A204.1 (cell line): ENCODE measurements at regions not wholly inside any gene's neighbourhood (a gene's known extent, or its start where the extent isn't known, plus 50 kb on each side); places are given as distances from the start of the nearest gene placed in this dataset.
"Not testable (repeated sequence)": the region's sequence is repeated elsewhere in the genome, so short reads cannot be mapped to it uniquely, and the experiment has no call there.

ENCODE experiments used
- FAIRE-seq: peaks from 2 replicates; lab custom pipeline; 2012; peaks lifted over from hg19 to GRCh38; lab: Jason Lieb, UNC

DNA sequence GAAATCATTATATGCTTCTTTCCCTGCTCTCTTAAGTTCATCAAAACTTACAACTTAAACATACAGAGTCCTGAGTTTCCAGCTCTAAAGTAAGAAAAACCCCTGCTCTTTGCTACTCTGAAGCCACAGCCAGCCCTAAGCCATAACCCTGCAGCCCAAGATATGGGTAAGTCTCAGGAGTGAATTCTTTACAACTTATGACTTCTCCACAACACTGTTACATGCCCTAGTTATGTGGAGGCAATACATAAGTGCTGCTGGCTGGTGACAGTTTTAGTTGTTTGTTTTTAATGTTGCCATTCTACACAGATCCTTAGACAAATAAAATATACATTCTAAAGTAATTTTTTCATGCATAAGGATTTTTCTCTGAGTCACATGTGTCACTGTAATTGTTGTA lies 100.2 kb downstream of the FBXO8 start:
- FAIRE-seq, result no peak

GRCh38 chr4:174181827-174182226 lies 101.6 kb downstream of the FBXO8 start:
- no peak for FAIRE-seq

GRCh38 chr4:174177536-174177935 lies 105.9 kb downstream of the FBXO8 start:
- no peak for FAIRE-seq

DNA sequence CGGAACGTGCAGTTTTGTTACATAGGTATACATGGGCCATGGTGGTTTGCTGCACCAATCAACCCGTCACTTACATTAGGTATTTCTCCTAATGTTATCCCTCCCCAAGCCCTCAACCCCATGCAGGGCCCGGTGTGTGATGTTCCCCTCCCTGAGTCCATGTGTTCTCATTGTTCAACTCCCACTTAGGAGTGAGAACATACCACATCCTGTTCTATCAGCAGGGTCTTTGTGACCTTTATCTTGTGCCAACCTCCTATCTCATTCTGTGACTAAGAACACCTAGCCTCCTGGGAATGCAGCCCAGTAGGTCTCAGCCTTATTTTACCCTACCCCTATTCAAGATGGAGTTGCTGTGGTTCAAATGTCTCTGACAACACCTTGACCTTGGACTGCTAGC lies 107.6 kb downstream of the FBXO8 start:
- not testable (repeated sequence) for FAIRE-seq

DNA sequence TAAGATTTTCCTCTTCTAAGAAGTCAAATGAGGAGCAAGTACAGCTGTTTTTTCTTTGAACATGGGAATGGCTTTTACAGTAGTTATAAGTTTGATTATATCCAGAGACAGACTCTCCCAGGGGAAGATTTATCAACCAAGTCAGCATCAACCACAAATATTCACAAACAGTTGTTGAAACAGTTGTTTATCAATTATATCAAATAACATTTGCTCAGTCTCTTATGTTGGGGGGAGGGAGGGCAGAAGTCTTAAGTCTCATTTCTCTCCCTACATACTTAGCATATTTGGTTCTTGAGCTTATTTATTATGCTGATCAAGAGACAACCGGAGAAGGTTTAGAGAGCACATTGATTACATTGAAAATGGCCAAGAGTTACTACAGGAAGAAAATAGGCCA lies 110.1 kb downstream of the FBXO8 start:
- FAIRE-seq, result no peak

DNA sequence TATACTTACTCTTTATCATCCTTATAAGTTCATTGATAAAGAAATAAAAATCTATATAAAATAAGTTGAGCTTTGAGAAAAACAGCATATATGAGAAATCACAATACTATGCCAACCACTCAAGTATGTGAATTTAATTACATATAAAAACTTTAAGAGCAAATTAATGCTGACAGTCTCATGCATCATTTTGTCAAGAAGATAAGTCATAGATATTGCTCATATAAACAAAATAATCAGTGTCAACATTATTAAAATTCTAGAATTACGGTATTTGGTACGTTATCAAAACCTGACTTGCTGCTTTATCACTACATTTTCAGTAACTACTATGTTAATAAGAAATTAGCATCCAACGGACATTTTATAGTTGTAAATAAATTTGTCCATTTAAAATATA lies 111.2 kb downstream of the FBXO8 start:
- FAIRE-seq, result peak; percentile 72

DNA sequence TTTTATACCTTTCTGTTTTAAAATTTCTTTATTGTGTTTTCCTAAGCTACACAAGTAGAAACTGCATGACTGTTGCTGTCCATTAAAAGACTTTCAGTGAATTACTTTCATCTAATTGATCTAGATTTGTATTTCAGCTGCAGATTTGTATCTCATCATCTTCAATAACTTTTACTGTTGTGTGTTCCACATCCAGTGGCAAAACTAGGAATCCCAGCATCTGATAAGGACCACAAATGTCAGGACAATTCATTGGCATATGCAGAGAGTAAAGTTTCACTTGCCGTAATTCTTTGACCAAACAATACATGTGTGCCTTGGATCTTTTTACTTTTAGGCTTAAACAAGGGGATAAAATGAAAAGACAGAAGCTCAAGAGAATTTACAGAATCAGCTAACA lies 112.6 kb downstream of the FBXO8 start:
- no peak for FAIRE-seq

DNA sequence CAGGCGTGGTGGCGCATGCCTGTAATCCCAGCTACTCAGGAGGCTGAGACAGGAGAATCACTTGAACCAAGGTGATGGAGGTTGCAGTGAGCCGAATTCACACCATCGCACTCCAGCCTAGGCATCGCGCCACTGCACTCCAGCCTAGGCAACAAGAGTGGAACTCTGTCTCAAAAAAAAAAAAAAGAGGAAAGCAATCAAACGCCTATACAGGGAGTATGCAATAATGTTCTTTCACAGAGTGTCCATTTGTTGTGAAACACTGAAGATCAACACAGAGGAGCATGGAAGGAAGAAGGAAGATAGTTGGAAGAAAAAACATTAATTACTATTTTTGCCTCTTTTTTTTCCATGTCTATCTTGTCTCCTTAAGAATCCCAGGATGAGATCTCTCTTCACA lies 113.4 kb downstream of the FBXO8 start:
- no peak for FAIRE-seq

GRCh38 chr4:174157106-174157607 lies 126.3 kb downstream of the FBXO8 start:
- FAIRE-seq, result no peak

GRCh38 chr4:174156239-174156826 lies 127.1 kb downstream of the FBXO8 start:
- FAIRE-seq, result peak; percentile 99

GRCh38 chr4:174154215-174154854 lies 129.1 kb downstream of the FBXO8 start:
- peak; percentile 99 for FAIRE-seq

DNA sequence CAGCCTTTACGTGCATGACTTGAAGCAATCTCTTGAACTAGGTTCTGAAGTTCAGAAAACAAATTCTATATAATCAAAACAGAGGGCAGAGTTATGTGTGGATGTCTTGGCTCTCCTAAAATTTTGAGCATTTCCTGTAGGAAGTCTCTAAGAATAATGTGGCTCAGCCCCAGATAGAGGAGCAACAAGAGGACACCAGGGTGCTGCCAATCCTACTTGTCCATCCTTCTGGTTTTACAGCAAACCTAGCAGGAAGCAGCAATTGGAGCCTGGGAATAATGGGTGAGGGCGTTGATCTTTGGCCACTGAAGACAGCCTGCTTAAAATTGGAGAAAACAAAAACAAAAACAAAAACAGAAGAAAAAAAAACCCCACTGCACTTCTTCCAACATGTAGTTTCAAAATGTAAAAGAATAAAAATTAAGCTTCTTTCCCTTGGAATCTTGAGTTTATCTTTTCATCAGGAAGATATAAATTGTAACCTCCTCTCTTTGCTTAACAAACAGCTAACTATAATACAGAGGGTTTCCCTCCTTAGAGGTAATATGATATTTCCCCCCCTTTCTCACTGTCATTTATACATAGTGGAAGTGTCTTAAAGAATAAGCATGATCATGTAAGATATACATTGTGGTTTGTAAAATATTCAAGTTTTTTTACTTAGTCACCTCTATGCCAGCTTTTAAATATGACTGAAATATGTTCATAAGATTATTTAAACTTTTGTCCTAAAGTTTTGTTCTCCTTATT lies 130.6 kb downstream of the FBXO8 start:
- no peak for FAIRE-seq

- FAIRE-seq, result peak; percentile 73
Measured at GRCh38 chr4:174147863-174148262, 135.6 kb downstream of the FBXO8 start.

DNA sequence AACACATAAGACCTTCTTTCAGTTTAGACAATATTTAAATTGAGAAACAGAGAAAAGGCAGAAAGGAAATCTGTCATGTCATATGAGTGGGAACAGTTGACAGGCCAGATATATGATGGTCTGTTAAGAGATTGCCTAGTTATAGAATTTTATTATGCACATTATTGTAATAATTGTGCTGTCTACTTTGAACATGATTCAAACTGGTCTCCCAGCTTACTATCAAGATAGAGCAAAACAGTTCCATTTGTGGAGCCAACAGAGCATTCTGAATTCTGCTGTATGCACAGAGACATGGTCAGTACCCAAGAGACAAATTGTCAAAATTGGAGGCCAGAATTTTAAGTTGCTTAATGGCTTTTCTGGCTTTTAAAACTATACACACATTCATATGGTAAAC lies 139.4 kb downstream of the FBXO8 start:
- FAIRE-seq, result no peak

DNA sequence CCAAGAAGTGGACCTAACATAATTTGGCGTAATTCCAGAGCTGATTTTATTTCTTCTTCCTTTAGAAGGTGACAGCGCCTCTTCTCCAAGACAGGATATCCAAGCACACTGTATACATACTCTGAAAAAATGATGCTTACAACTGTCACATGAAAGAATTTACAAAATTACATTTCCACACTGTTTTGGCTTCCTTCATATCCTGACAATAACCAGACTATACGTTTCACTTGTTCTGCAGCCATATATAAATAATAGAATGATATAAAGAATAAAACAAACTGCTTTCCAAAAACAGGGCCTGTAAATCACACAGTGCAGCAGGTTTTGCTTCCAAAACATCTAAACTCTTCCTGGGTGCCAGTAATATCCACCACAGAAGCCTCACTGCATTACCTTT lies 141.6 kb downstream of the FBXO8 start:
- no peak for FAIRE-seq

- FAIRE-seq, result no peak
Measured at GRCh38 chr4:174138616-174139015, 144.9 kb downstream of the FBXO8 start.

- no peak for FAIRE-seq
Measured at GRCh38 chr4:174137698-174138097, 145.8 kb downstream of the FBXO8 start.

DNA sequence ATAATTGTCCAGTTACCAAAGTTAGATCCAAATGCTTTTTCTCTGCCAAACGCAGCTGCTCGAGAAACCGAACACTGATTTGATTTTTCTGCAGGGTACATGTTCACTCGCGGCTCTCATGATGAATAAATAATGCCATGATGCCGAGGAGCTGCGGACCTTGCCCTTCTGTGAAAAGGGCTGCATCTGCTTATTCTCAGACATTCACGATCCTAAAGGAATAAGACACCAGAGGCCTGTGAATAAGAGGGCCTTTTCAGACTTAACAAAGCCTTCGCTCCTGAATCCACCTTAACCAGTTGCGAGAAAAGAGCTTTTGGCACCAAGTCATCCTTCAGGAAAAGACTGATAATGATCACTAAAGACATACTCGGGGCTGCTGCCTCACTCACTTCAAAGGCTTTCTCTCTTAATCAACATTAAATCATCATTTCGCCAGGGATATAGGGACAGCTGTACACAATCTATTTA lies 147.5 kb downstream of the FBXO8 start:
- no peak for FAIRE-seq

GRCh38 chr4:174135530-174135929 lies 147.9 kb downstream of the FBXO8 start:
- peak; percentile 87 for FAIRE-seq

DNA sequence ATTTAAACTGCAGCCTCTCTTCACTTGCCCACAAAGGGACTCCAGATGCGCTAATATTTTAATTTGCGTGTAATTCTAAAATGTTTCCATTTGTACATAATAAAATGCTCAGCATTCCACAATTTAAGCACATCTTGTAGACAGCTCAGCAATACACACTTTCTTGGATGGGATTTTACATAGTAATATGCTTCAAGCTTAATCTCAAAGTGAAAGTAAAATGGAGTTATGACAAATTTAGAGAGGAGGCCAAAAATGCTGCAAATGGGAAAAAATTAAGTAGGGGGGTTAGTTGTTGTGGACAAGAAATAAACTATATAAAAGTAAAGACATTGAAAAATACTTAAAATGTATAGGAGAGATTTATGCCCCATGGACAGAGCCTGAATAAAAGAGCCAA lies 149.1 kb downstream of the FBXO8 start:
- peak; percentile 70 for FAIRE-seq

GRCh38 chr4:174133551-174133950 lies 149.9 kb downstream of the FBXO8 start:
- FAIRE-seq, result no peak

GRCh38 chr4:174131901-174132300 lies 151.6 kb downstream of the FBXO8 start:
- FAIRE-seq, result peak; percentile 57

GRCh38 chr4:174122705-174123104 lies 160.8 kb downstream of the FBXO8 start:
- FAIRE-seq, result no peak
